ENCODE measurements at regions not wholly inside any gene's neighbourhood (a gene's known extent, or its start where the extent isn't known, plus 50 kb on each side); places are given as distances from the start of the nearest gene placed in this dataset.

DNA sequence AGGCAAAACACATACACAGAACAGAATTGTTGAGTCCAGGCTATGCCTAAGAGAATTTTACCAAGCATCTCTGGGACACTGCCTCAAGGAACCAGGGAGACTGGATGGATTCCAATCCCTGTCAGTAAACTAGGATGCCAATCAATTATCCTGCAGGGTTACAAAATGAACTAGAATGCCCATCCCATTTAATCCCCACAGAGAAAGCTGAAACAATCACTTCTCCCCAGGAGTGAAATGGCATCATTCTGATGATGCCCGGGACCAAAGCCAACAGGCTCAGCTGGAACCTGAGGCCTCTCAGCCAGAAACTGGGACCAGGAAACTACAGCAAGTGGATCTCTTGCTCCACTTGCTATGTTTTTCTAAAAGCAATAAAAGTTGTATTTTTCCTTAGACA is 130.0 kb upstream of the TJP1 start:
- DNase-seq = peak; percentile 9

DNA sequence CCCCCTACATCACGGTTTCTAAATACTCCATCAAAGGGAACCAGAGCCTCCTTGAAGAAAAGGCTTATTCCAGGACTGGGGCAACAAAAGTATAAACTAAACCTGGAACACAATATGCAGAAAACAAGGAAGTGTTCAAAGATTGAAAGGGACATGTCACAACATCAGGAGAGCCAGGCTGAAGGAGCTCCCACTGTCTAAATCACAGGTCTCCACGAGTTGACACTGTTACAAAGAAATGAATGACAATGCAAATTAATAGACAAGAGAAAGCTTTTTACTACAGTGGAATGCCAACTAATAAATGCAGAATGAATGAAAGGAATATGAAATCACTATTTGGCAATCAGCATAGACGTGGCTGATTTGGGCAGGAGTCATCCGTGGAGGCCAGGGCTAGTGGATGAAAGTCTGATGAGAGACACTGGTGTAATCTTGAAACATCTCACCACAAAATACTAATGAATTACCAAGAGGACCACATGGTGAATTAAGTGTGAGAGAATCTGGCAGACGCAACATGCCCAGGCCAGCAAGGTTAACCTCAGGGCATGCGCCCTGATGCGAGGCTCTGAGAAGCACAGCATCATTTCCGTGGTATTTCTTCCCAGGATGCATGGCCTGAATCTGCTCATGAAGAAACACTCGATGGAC is 123.8 kb upstream of the TJP1 start:
- DNase-seq = no peak

DNA sequence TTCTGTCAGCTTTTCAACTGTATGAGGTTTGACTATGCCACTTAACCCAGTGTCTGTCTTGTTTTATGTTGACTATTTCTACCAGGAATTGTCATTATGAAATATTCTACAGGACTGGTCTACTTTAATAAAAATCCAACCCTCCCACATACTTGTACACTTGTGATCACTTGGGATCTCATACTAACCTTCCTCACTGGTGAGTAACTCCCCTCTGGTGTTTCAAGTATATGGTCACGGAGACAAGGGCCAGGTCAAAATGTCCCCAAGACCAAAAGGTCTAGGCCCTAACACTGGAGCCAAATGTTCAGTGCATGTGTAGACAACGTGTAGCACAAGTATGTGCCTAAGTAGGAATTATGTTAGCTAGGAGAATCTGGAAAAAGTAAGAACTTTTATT is 122.7 kb upstream of the TJP1 start:
- no peak for DNase-seq

DNA sequence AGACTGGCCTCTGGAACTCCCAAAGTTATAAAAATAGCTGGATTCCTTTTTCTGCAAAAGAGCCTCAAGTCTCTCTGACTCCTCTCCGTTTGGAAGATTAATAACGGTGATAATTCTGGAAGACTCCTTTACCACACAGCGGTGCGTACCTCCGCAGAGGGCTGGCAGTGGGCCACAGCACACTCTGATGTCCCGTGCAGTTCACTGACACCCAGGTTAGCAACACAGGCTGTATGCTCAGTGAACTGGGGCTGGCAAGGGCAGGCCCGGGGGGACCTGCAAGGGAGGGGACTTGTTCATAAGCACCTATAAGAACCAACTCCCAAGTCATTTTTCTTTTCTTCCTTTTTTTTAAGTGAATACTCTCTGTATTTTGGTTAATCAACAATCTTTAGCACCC is 120.3 kb upstream of the TJP1 start:
- DNase-seq = no peak

DNA sequence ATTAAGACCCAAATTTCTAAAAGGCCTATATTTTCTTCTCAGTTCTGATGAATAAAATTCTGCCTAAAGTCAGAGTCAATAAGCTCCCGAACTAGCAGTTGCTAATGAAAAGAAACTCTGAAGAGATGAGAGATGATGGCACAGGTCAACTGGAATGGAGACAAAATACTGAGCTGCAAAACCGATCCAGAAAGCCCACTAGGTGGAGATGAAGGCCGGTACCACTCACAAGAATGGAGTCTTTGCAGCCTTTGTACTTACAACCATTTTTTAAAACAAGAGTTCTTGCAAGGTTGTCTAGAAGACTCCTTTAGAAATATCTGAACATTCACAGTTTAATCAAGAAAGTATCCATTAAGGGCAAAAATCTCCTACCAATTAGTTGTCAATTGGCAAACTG is 119.9 kb upstream of the TJP1 start:
- peak; percentile 48 for DNase-seq

DNA sequence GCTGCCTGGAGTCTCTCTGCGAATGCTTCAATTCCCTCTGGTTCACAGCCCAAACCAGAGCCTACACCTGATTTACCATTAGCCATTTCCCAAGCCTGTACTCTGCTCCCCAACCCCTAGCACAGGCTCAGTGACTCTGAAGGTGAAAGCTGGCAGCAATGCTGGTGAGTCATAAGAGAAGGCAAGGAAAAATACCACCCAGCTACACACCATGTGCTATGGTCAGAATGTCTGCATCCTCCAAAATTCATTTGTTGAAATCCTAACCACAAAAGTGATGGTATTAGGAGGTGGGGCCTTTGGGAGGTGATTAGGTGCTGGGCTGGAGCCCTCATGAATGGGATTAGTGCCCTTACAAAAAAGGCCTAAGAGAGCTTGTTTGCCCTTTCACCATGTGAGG is 117.1 kb upstream of the TJP1 start:
- DNase-seq = peak; percentile 37

DNA sequence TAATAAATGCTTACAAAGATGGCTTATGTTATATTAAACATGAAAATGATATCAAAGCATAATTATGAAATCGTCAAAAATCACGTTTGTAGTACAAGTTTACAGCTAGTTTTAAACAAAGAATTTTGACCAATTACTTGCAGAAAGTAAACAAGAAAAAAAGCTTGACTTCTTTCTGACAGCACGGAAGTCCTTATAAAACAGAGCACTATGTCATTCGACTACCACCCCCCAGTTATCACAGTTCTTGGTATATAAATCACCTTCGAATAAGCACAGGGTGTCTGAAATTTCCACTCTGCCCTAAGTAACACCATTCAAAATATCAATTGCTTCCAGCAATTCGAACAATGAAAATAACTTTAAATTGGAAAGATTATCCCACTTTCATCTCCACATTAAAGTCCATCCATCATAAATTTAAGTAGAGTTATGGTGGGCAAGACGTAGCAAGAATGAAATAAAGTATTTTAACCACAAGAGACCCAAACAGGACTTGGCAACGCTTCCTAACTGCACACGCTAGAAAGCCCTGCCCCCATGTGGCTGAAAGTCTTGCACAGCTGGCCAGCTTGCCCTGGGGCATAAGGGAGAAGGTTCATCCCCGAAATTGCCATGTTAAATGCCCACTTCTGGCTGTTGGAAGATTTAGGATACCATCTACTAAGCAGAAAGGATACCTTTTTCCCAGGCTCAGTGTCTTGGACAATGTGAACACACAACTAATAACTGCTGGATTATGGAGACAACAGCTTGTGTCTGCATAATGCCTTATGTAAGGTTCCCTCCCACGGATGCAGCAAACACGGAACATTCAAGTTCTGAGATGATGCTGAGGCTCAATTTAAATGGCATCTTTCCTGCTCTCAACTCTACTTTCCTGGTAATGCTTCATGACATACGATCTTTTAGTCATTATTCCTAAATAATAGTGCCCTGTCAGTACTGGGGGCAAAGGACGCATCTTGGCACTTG is 116.4 kb upstream of the TJP1 start:
- peak; percentile 43 for DNase-seq

DNA sequence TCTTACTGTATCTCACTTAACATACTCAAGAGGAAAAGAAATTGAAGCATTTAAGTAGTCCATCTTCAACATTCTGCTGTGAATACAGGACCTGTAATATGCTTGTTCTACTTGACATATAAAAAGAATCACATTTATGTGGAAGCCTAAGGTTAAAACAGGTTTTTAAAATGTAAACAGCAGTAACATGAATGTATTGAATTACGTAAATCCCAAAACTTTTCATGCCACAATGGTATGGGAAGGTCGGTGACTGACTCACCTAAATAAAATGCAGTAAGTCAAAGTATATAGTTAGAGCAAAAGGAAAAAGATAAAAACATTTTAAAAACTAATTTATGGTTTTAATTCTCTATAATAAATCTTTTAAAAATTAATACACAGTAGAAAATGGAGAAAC is 115.7 kb upstream of the TJP1 start:
- DNase-seq = peak; percentile 53

DNA sequence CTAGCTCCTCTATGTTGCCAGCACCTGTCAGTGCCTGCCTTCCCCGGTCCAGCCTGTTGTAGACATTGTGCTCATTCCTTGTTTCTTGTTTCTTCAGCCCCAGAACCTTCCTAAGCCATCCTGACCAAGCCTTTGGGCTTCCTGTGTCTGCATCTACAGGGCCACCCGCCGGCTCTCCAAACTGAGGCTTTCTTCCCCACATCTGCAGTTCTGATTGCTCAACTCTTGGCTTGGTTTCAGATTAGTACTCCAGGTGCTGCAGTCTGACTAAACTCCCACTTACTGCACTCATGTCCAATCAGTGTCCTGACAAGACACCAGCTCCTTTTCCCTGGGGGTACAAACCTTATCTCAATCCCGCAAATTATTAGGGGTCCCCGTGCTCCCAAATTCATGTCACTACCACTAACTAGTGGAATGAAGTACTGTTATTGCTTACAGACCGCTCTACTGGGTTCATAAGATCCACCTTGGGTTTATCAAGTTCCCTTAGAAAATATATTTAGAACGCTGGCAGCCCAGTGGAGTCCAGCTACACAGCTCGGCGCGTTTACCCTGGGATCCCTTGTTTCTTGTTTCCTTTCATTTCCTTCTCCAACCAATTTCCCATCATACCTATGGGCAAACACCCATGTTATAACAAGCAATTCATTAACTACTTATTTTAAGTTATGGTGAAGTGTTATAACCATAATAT is 114.2 kb upstream of the TJP1 start:
- no peak for DNase-seq

DNA sequence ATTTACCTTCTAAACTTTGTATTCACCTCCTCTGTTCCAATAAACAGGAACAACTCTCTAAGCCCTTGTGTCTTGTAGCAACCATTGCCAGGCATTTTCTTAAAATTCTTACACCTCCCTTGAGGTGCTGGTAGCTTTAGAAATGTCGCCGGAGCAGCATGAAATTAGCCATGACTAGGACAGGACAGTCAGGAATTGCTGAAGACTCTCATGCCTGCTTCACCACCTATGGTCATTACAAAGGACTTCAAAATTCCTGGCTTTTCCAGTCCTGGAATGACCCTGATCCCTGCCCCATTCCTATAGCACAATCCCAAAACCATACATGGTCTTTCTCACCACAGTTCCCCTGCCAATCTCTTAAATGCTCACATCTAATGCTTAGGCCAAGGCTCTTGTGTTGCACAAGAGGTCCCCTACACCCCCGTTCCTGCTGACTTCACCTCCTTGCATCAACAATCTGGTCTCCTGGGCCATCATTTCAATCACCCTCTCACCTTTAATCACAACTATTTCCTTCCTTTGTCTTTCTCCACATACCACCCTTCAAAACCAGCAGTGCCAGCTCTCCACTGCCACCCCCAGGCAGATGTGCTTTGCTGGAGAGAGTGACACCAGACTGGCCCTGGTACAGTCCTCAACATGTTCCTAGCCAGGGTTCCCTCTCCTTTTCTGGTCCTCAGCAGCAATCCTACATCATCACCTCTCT is 113.2 kb upstream of the TJP1 start:
- peak; percentile 46 for DNase-seq

DNA sequence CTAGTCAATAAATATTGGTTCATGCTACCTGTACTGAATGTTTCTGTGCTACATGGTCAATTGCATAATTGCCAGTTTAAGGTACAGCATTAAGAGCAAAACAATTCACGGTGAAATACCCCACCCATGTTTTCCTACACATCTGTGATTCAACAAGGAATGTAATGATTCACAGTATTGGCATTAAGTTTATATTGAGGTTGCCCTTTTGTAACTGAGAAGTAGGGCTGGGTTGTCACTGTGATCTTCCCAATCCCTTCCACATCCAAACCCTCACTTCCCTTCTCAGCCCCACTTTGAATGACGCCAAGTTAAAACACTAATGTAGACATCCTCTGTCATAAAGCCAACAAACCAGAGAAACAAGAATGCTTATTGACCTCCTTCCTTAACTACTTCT is 112.0 kb upstream of the TJP1 start:
- DNase-seq = peak; percentile 83

DNA sequence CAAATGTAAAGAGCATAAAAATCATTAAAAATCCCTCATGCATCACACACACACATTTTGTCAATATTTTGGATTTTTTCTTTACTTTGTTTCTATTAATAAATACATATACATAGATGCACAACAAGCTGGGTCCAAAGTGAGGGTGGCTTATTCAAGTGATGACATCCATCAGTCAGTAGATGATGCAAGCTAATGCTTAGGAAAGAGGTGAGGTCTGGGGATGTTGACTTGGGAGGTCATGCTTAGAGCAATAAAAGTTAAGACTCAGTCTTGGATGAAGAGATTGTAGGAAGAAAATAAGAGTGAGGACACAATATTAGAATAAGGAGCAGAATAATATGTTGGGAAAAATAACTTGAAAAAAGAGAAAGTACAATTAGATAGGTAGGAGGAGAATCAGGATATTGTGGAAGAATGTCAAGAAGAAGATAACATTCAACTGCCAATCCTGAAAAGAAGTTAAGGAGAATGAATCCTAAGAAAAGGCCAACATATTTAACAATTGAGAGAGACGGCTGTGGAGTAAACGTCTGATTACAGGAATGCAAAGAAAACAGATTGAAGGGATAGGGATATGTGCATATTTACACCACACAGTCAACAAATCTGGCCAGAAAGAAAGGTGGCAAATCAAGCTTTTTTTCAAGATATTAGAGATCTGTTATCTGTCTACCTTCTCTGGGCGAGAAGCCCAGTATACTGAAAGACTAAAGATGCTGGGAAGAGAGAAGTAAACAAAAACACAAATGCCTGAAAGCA is 111.0 kb upstream of the TJP1 start:
- DNase-seq = no peak

DNA sequence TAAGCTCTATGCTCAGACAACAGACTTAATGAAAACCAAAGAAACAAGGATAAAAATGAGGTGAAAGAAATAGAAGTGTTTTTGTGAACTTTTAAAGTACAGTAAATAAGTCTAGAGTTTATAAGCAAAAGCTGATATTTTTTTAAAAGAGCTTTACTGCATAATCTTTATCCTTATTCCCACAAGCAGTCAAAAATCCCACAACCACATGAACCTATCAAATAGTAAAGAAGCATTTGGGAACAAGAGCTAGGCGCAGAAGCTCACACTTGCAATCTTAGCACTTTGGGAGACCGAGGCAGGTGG is 103.8 kb upstream of the TJP1 start:
- no peak for DNase-seq

DNA sequence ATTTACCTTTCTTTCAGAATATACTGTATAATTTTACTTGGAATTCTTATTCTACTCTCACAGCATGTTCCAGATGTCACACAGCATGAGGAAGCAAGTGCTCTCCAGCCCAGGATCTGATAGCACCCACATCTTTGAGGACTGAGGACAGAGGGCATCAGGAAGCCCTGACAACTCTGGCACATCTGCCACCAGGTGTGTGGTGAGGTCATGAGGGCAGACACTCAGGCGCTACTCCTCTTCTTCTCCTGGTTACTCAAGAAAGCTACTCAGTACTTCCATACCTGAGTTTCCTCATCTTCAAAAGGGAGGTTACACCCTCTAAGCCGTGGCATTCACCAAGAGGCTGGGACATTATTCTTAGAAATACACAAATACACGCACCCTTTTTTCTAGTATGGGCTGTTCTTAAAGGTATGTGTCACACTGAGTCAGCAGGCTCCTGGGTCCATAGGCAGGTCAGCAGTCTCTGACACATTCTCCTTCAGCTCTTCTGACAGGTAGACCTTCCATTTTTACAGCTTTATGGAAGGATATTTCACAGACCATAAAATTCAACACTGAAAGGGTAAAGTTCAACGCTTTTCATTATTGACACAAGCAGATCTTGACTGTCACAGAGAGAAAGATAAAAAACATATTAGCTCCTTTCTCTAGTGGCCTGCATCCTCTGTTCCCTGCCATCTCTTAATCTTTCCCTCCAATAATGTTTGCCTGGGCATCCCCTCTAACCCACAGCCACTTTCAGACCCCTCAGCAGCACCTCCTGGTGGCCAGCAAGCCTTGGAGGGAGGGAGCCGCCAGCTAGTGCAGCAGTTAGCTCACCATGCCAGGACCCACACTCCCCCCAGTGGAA is 103.2 kb upstream of the TJP1 start:
- peak; percentile 93 for DNase-seq

DNA sequence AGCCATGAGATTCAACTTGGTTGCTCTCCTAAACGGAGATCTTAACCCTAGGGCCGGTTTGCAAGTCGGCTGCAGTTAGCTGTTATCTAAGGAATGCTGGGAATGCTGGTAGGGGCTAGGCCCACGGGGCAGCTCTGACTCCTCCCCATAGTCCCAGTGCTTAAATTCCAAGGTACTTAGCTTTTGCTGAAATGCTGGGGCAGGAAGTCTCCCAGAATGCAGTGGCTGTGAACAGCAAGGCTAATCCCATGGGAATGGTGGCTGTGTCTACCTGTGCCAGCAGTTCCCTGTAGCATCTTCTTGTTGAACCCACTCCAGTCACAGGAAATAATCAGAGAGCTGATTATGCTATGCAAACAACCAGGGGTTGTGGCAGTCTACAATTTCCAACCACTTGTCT is 102.5 kb upstream of the TJP1 start:
- peak; percentile 77 for DNase-seq

DNA sequence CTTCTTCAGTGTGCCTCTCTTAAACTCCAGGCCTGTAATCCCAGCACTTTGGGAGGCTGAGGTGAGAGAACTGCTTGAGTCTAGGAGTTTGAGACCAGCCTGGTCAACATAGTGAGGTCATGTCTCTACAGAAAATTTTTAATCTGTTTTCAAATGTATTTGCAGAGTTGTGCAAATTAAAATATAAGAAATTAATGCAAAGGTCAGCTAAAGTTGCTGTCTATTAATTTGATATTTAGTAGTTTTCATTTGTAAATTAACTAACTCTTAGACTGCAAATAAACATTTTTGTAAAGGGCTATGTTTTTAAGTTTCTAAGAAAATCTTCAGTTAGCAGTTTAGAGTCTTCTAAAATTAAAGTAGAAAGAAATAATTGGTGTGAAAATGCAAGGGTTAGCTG is 99.9 kb upstream of the TJP1 start:
- no peak for DNase-seq

DNA sequence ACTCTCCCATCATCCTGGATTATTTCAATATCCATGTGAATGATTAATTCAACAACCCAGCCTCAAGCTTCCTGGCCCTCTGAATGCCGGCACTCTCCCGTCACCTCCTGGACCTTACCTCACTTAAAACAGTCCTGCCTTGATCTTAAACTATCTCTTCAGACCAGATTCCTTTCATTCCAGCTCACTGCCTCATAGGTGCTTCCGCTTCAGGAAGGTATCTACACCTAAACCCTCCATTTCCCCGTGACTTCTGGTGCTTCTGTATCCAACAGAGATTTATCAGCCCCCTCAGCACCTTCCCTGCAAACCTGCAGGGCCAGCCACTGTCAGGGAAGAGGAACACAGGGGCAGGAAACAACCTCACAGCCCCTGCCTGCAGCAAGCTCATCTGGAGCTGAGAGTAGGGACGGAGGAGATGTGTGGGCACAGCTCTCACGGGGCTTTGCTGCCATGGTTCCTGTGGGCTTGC is 98.9 kb upstream of the TJP1 start:
- no peak for DNase-seq

DNA sequence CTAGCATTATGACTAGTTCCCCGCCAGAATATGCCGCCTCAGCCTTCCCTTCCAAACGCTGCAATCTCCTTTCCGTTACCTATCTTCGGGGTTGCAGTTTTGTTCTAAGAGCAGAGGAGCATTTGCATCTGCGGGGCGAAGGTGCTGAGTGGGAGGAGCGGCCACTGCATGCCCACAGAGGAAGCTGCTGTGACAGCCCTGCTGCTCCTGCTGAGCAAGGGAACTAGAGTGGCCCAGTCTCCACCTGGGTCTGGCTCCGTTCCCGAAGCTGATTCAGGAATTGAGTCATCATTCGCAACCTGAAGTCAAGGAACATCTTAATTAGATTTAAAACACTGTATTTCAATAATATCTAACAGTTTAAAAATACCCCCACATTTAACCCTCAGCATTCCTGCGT is 98.2 kb upstream of the TJP1 start:
- DNase-seq = peak; percentile 27

DNA sequence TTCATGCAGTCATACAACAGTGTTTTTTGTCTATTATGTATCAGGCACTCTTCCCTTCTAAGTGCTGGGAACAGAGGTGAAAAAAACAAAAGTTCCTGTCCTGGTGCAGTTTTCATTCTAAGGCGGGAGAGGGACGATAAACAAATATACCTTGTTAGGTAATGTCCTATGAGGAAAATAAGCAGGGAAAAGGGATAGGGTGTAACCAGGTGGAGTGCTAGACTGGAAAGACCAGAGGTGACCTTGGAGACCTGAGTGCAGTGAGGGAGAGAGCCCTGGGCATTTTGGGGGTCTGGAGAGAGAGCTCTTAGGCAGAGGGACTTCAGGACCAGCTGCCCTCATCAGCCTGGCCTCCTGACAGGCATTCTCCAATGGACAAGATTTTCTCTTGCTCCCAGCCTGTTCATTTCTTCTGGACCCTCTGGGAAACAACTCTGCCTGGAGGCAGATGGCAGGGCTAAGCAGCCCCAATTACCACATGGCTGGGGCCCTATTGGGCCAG is 97.2 kb upstream of the TJP1 start:
- DNase-seq = no peak

DNA sequence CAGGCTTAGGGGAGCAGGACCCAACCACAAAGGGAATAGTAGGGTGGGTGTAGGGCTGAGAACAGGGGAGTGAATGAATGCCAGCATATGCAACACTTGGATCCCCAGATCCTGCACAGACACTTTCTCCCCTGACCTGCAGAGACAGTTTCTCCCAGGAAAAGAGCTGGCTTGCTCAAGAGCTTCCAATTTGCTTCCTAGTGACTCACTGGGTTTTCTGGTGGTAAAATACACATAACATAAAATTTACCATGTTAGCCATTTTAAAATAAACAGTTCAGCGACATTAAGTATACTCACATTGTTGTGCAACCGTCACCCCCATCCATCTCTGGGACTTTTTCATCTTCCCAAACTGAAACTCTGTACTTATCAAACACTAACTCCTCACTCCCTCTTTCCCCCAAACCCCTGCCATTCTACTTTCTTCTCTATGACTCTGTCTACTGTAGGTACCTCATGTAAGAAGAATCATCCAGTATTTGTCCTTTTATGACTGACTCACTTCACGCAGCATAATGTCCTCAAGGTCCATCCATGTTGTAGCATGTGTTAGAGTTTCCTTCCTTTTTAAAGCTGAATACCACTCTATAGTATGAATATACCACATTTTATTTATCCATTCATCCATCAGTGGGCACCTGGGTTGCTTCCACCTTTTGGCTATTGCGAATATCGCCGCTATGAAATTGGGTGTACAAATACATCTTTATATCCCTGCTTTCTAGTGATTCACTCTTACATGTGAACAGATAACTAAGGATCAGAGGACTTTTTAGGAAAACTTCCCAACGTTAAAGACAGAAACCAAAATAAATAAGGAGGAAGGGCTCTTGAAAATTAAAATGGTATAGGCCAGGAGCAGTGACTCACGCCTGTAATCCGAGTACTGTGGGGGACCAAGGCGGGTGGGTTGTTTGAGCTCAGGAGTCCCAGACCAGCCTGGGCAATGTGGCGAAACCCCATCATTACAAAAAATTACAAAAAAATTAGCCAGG is 95.6 kb upstream of the TJP1 start:
- DNase-seq = no peak
